AG04450 (cell line): ENCODE measurements at regions not wholly inside any gene's neighbourhood (a gene's known extent, or its start where the extent isn't known, plus 50 kb on each side); places are given as distances from the start of the nearest gene placed in this dataset.
"Not testable (repeated sequence)": the region's sequence is repeated elsewhere in the genome, so short reads cannot be mapped to it uniquely, and the experiment has no call there.

Experiments
- CTCF ChIA-PET: fragments of 300-600, 350-600 bp; formaldehyde crosslinking; extraction: SDS; loops from one replicate; lab custom pipeline; 2022; ENCODE audit warnings: antibody characterized with exemption, inconsistent platforms; lab: Charles Lee
- POLR2A ChIA-PET: fragments of 350-600 bp; formaldehyde crosslinking; extraction: SDS; loops from one replicate; lab custom pipeline; 2021; ENCODE audit warnings: antibody characterized with exemption, inconsistent platforms; lab: Yijun Ruan, JAX
- DNase-seq: peaks from one replicate; pipeline ENCODE4 v3.0.0-alpha.2; 2011; ENCODE audit warnings: low read depth, low spot score
- H3K27ac ChIP-seq: one replicate; pipeline ENCODE4 v1.5.1; 2012; ENCODE audit warnings: low read depth, low read length, control low read depth
- H3K27me3 ChIP-seq: one replicate; pipeline ENCODE4 v1.6.0; 2012; ENCODE audit warnings: low read length; ENCODE audit not compliant: control insufficient read depth, insufficient read depth
- H3K4me3 ChIP-seq: 2 replicates; pipeline ENCODE4 v1.5.1; 2011; ENCODE audit warnings: mild to moderate bottlenecking, low read depth, low read length, control low read depth
- H3K9me3 ChIP-seq: 2 replicates; pipeline ENCODE4 v1.5.1; 2012; ENCODE audit warnings: low read length; ENCODE audit not compliant: control insufficient read depth, insufficient read depth
- CTCF ChIP-seq: IDR thresholded peaks from 2 replicates; pipeline ENCODE4 v1.5.1; 2011; ENCODE audit warnings: low read depth, low read length, control low read depth, inconsistent platforms

- TF ChIP-seq CTCF: no peak
- ChIA-PET POLR2A (no interaction called here), CTCF (no interaction called here)
- DNase-seq: no peak
- Histone ChIP-seq H3K4me3 (no peak overlapping the region), H3K27ac (no peak overlapping the region), H3K9me3 (no peaks in the 10 kb centered on the region), H3K27me3 (no peaks in the 10 kb centered on the region)
Measured at GRCh38 chr11:103811870-103812455, 224.5 kb upstream of the DDI1 start.

GRCh38 chr11:103812680-103813079 lies 223.8 kb upstream of the DDI1 start:
- POLR2A ChIA-PET: no interaction called here
- TF ChIP-seq CTCF: no peak
- DNase-seq: no peak
- Histone ChIP-seq H3K4me3 (no peak overlapping the region), H3K27me3 (no peaks in the 10 kb centered on the region), H3K27ac (no peak overlapping the region), H3K9me3 (no peaks in the 10 kb centered on the region)
- CTCF ChIA-PET: no interaction called here

- DNase-seq, POLR2A ChIA-PET, H3K4me3 ChIP-seq, H3K27ac ChIP-seq, H3K27me3 ChIP-seq, CTCF ChIA-PET, H3K9me3 ChIP-seq: not testable (repeated sequence)
Measured at GRCh38 chr11:103820345-103820744, 216.1 kb upstream of the DDI1 start.

- TF ChIP-seq CTCF: no peak
- DNase-seq: no peak
- ChIA-PET POLR2A (no interaction called here), CTCF (no interaction called here)
- Histone ChIP-seq H3K9me3 (peaks cover 4% of the 10 kb centered on the region), H3K27ac (no peak overlapping the region), H3K4me3 (no peak overlapping the region), H3K27me3 (no peaks in the 10 kb centered on the region)
Measured at GRCh38 chr11:103824116-103824515, 212.3 kb upstream of the DDI1 start.

GRCh38 chr11:103825469-103825868 lies 211.0 kb upstream of the DDI1 start:
- ChIA-PET POLR2A (no interaction called here), CTCF (no interaction called here)
- Histone ChIP-seq H3K27ac (no peak overlapping the region), H3K4me3 (no peak overlapping the region), H3K9me3 (peaks cover 2% of the 10 kb centered on the region; the same call in 1 of the 2 replicates), H3K27me3 (no peaks in the 10 kb centered on the region)
- DNase-seq: no peak
- no peak for TF ChIP-seq CTCF
